K562 (cell line): ENCODE measurements at regions not wholly inside any gene's neighbourhood (a gene's known extent, or its start where the extent isn't known, plus 50 kb on each side); places are given as distances from the start of the nearest gene placed in this dataset.

Source experiments
- BRD9 ChIP-seq: fragments of 450-650 bp; IDR thresholded peaks from 2 replicates; pipeline ENCODE4 v1.6.1; 2018; ENCODE audit warnings: low read depth; ENCODE audit not compliant: partially characterized antibody
- CTCF ChIP-seq, 3 experiments: IDR thresholded peaks in 2 of 3; conservative IDR thresholded peaks in 1 of 3; 2 replicates each; pipeline ENCODE4 v1.5.1; 2011 to 2012; ENCODE audit warnings: low read length in 3 of 3, mild to moderate bottlenecking in 3 of 3, control low read depth in 2 of 3, improper control_type of control experiment in 1 of 3, inconsistent platforms in 1 of 3, low read depth in 1 of 3, mixed read lengths in 1 of 3, moderate library complexity in 1 of 3; ENCODE audit not compliant: insufficient read depth in 2 of 3
- EGR1 ChIP-seq: fragments of 450-650 bp; conservative IDR thresholded peaks from 2 replicates; pipeline ENCODE4 v1.6.1; 2017; ENCODE audit warnings: mild to moderate bottlenecking
- EP300 ChIP-seq: IDR thresholded peaks from 2 replicates; pipeline ENCODE4 v1.6.1; 2012; ENCODE audit warnings: low read length, improper control_type of control experiment
- FOS ChIP-seq: IDR thresholded peaks from 3 replicates; pipeline ENCODE4 v1.6.1; 2011; ENCODE audit not compliant: insufficient read length; ENCODE audit errors: extremely low read depth
- POLR3A ChIP-seq: IDR thresholded peaks from 2 replicates; pipeline ENCODE4 v1.6.1; 2011; ENCODE audit warnings: borderline replicate concordance, mild to moderate bottlenecking, moderate library complexity; ENCODE audit not compliant: insufficient read length, insufficient read depth; ENCODE audit errors: extremely low read depth
- SP1 ChIP-seq: sonication (generic); formaldehyde crosslinking; IDR thresholded peaks from 2 replicates; pipeline ENCODE4 v1.8.1; 2022; ENCODE audit warnings: mild to moderate bottlenecking, missing genetic modification reagents
- TAF1 ChIP-seq: IDR thresholded peaks from 2 replicates; pipeline ENCODE4 v1.6.1; 2011; ENCODE audit warnings: mild to moderate bottlenecking, low read length, moderate library complexity; ENCODE audit not compliant: insufficient read depth, control insufficient read depth, severe bottlenecking; ENCODE audit errors: extremely low read depth
- TF ChIP-seq, protein P1 (sequence below): sonication (generic); formaldehyde crosslinking; IDR thresholded peaks from 2 replicates; pipeline ENCODE4 v1.8.0; 2022; ENCODE audit warnings: mild to moderate bottlenecking, missing genetic modification reagents
- TF ChIP-seq, protein P2 (sequence below): fragments of 150-350 bp; conservative IDR thresholded peaks from 2 replicates; pipeline ENCODE4 v1.6.1; 2014; ENCODE audit warnings: low read length

GRCh38 chr2:234621120-234621519 is 124.2 kb upstream of the ARL4C start:
- TF ChIP-seq CTCF (IDR thresholded peaks at IDR 0.05 in 2 of 3, conservative IDR thresholded peaks at IDR 0.05 in 1 of 3; ENCODE audit: insufficient read depth in 2 of 3, low read depth in 1 of 3, low read length in 3 of 3) (no peak), POLR3A (no peak), FOS (no peak), BRD9 (no peak), EGR1 (no peak), TAF1 (no peak), SP1 (CRISPR knock-in tag) (no peak), EP300 (no peak)
- TF ChIP-seq, protein P1, sequence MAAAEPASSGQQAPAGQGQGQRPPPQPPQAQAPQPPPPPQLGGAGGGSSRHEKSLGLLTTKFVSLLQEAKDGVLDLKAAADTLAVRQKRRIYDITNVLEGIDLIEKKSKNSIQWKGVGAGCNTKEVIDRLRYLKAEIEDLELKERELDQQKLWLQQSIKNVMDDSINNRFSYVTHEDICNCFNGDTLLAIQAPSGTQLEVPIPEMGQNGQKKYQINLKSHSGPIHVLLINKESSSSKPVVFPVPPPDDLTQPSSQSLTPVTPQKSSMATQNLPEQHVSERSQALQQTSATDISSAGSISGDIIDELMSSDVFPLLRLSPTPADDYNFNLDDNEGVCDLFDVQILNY: no peak
- TF ChIP-seq, protein P2, sequence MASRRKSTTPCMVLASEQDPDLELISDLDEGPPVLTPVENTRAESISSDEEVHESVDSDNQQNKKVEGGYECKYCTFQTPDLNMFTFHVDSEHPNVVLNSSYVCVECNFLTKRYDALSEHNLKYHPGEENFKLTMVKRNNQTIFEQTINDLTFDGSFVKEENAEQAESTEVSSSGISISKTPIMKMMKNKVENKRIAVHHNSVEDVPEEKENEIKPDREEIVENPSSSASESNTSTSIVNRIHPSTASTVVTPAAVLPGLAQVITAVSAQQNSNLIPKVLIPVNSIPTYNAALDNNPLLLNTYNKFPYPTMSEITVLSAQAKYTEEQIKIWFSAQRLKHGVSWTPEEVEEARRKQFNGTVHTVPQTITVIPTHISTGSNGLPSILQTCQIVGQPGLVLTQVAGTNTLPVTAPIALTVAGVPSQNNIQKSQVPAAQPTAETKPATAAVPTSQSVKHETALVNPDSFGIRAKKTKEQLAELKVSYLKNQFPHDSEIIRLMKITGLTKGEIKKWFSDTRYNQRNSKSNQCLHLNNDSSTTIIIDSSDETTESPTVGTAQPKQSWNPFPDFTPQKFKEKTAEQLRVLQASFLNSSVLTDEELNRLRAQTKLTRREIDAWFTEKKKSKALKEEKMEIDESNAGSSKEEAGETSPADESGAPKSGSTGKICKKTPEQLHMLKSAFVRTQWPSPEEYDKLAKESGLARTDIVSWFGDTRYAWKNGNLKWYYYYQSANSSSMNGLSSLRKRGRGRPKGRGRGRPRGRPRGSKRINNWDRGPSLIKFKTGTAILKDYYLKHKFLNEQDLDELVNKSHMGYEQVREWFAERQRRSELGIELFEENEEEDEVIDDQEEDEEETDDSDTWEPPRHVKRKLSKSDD: no peak
